GM12865 (cell line): ENCODE measurements at regions not wholly inside any gene's neighbourhood (a gene's known extent, or its start where the extent isn't known, plus 50 kb on each side); places are given as distances from the start of the nearest gene placed in this dataset.
A peak's percentile ranks its signal among the peaks of the same experiment; 100 is the strongest.

Source experiments
- DNase-seq: peaks from one replicate; pipeline ENCODE4 v3.0.0; 2010; ENCODE audit warnings: low read depth
- H3K4me3 ChIP-seq: 2 replicates; pipeline ENCODE4 v1.5.1; 2011; ENCODE audit warnings: mild to moderate bottlenecking, low read depth, low read length, control low read depth
- CTCF ChIP-seq: IDR thresholded peaks from 2 replicates; pipeline ENCODE4 v1.5.1; 2011; ENCODE audit warnings: low read length, control low read depth, low read depth, inconsistent platforms; ENCODE audit not compliant: insufficient read depth; ENCODE audit errors: missing control alignments

GRCh38 chr2:143968360-143968759, 551.6 kb downstream of the ZEB2 start:
- DNase-seq: peak; percentile 3
- no peak overlapping the region for H3K4me3 ChIP-seq
- no peak for TF ChIP-seq CTCF

- no peak overlapping the region for H3K4me3 ChIP-seq
- no peak for TF ChIP-seq CTCF
These were observed 554.3 kb downstream of the ZEB2 start for GRCh38 chr2:143965493-143966164.

GRCh38 chr2:143964891-143965290, 555.0 kb downstream of the ZEB2 start:
- no peak overlapping the region for H3K4me3 ChIP-seq
- DNase-seq: no peak
- no peak for TF ChIP-seq CTCF

More at GRCh38 chr2:143965493-143966164, 554.3 kb downstream of the ZEB2 start:
- no peak for DNase-seq

GRCh38 chr2:143960177-143960576, 559.7 kb downstream of the ZEB2 start:
- no peak for TF ChIP-seq CTCF
- no peak overlapping the region for H3K4me3 ChIP-seq
- no peak for DNase-seq

- no peak for DNase-seq
- H3K4me3 ChIP-seq: no peak overlapping the region
- TF ChIP-seq CTCF: no peak
These were observed 562.6 kb downstream of the ZEB2 start for GRCh38 chr2:143957321-143957720.

GRCh38 chr2:143955401-143956065, 564.4 kb downstream of the ZEB2 start:
- TF ChIP-seq CTCF: no peak
- no peak for DNase-seq
- H3K4me3 ChIP-seq: no peak overlapping the region
